HG03045 (cell line): ENCODE measurements at regions not wholly inside any gene's neighbourhood (a gene's known extent, or its start where the extent isn't known, plus 50 kb on each side); places are given as distances from the start of the nearest gene placed in this dataset.
"Not testable (repeated sequence)": the region's sequence is repeated elsewhere in the genome, so short reads cannot be mapped to it uniquely, and the experiment has no call there.

Experiments
- ATAC-seq: cut with Tn5 transposase; IDR thresholded peaks from one replicate; pipeline ENCODE4 v1.9.1; 2021; ENCODE audit warnings: mild to moderate bottlenecking, moderate library complexity; ENCODE audit not compliant: unreplicated experiment

GRCh38 chr2:8141079-8141707 is 540.7 kb upstream of the ID2 start:
- ATAC-seq: no peak

GRCh38 chr2:8141780-8142179 is 540.1 kb upstream of the ID2 start:
- no peak for ATAC-seq

DNA sequence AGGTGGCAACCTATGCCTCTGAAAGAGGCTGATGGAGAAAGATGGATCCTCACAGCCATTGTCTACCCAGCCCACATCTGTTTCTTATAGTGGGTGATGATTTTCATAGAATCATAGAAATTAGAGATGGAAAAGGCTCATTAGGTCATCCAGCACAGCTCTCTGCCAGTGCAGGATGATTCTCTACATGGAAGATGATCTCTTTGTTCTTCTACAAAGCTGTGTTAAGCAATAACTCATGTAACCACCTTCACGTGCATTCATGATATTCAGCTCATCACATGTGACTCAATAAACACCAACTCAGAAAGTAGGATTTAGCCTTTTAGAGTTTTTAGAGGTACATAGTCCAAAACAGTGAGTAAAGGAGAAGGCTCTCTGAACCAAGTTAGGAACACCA is 539.4 kb upstream of the ID2 start:
- no peak for ATAC-seq

GRCh38 chr2:8144131-8144631 is 537.7 kb upstream of the ID2 start:
- ATAC-seq: no peak

GRCh38 chr2:8144785-8145184 is 537.1 kb upstream of the ID2 start:
- ATAC-seq: no peak

DNA sequence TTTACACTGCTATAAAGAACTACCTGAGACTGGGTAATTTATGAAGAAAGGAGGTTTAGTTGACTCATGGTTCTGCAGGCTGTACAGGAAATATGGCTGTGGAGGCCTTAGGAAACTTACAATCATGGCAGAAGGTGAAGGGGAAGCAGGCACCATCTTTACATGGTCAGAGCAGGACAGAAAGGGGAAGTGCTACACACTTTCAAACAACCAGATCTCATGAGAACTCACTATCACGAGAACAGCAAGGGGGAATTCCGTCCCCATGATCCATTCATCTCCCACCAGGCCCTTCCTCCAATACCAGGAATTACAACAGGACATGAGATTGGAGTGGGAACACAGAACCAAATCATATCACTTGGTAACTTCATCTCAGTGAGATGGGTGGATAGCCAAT is 536.5 kb upstream of the ID2 start:
- ATAC-seq: not testable (repeated sequence)

DNA sequence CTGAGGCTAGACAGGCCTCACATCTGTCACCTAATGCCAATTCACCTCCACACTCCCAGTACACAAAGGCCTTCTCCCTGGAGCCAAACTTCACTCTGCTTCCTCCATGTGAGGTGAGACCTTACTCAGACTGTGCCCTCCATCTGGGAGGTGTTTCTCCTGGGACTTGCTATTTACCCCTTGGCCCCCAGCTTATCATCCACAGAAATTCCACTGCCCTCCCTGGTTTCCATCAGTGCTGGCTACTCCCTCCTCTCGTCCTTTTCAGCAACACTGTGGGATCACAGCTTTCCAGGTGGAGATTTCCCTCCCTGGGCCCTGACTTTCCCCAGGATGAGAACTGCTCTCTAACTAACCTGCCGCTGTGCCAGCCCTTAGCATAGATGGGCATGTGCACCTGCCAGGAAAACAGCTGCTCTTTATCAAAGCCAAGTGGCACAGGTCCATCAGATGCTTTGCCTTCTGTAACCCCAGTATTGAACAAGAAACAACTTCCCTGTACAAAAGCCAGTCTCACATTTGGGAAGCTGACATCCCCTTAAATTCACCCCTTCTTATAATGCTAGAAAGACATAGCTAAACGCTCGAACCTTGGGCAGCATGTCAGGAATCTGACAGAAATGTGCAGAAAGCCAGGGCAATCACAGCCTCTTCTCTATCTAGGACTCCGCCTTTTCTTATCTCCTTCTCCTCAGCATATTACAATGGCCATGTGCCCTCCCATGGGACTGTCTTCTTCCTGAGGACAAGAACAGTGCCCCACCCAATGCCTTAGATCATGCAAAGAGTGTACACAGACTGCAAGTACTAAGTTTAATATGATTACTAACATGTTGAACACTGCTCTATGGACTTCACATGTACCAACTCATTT is 535.5 kb upstream of the ID2 start:
- no peak for ATAC-seq

- ATAC-seq: no peak
Observed at GRCh38 chr2:8148260-8149006, 533.4 kb upstream of the ID2 start.

GRCh38 chr2:8149007-8149405 is 532.9 kb upstream of the ID2 start:
- no peak for ATAC-seq

- no peak for ATAC-seq
Observed at GRCh38 chr2:8149985-8150539, 531.8 kb upstream of the ID2 start.

GRCh38 chr2:8151888-8152287 is 530.0 kb upstream of the ID2 start:
- no peak for ATAC-seq

- peak; percentile 83 for ATAC-seq
Observed at GRCh38 chr2:8152392-8153257, 529.2 kb upstream of the ID2 start.

GRCh38 chr2:8153258-8153718 is 528.6 kb upstream of the ID2 start:
- no peak for ATAC-seq

- no peak for ATAC-seq
Observed at GRCh38 chr2:8154270-8154669, 527.6 kb upstream of the ID2 start.

GRCh38 chr2:8154936-8155335 is 526.9 kb upstream of the ID2 start:
- ATAC-seq: no peak

DNA sequence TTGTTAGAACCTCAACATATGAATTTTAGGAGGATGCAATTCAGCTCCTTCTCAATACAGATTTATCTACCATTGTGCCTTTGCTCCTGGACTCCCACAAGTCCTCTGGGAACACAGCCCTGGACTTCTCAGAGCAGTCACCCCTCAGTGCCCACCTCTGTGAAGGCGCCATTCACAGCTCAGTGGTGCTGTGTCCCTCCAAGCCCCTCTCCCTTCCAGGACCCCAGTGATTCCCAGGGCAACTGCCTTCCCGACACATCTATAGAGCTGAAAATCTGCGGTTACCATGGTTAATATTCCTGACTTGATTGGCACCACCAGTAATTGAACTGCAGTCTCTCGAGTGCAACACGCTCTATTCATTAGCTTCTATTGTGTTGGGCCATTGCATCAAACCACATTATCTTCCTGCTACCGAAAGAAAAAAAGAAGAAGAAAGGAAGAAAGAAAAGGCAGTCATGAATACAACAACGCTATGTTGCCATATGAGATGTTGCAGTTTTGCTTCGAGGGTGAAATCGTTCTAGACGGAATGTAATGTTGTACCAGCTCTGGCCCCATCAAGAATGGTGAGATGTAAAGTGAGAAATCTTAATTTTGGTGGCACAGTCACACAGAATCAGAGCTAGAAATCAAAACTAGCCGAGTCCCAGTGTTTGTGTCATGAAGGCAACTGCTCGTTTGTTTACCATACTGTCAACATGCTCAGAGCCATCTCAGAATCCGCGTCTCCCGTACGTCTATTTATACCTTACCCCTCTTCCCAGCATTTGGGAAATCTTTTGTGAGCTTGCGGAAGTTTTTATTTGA is 524.0 kb upstream of the ID2 start:
- ATAC-seq: no peak

- no peak for ATAC-seq
Observed at GRCh38 chr2:8158711-8159110, 523.1 kb upstream of the ID2 start.

DNA sequence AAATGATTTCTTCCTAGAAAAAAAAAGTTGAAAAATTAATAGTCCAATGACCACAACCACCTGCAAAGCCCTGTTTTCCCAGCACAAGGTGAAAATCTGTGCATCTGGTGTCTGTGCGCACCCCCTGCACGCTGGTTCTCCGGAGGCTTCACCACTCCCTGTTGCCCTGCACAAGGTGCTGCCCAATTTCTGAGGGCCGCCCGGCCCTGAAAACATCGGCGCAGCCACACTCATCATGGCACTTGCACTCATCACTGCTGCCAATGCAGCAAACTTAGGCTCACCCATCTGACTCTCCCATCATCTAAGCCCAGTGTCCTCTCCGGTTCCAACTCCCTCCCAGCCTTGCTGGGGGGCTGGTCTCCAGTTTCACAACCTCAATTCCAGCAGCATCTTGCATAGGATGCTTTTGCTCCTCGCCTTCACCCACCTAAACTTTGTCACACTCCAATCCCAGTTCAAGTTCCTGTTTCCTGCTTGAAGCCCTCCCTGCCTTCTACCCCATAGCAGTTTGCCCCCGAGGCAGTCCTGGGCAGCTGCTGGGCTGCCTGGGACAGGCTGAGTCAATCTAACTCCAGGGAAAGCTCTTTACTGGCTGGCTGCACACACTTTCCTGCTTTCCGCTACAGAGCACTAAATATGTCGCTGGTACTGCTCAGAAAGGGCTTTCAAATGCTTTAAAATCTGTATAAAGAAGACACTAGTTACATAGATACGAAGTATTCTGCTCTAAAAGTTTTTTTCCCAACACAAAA is 522.5 kb upstream of the ID2 start:
- no peak for ATAC-seq
